ENCODE measurements at regions not wholly inside any gene's neighbourhood (a gene's known extent, or its start where the extent isn't known, plus 50 kb on each side); places are given as distances from the start of the nearest gene placed in this dataset.
"Not testable (repeated sequence)": the region's sequence is repeated elsewhere in the genome, so short reads cannot be mapped to it uniquely, and the experiment has no call there.

- H4K20me1 ChIP-seq (ENCODE audit: control insufficient read depth, insufficient read depth, low read depth, low read length) = no peaks in the 10 kb centered on the region
- no peak overlapping the region for H3K4me2 ChIP-seq (ENCODE audit: low read length)
- H3F3A ChIP-seq (ENCODE audit: control insufficient read depth, insufficient read depth) = peaks cover 13% of the 10 kb centered on the region
- H3K9me2 ChIP-seq (replicated peaks; ENCODE audit: control insufficient read depth, low read length) = no peaks in the 10 kb centered on the region
- H3K4me1 ChIP-seq (ENCODE audit: control insufficient read depth, low read length) = peaks cover 81% of the 10 kb centered on the region
- no peaks in the 10 kb centered on the region for H3K27me3 ChIP-seq (ENCODE audit: control insufficient read depth, low read length)
- H3K36me3 ChIP-seq (ENCODE audit: control insufficient read depth, low read length) = no peaks in the 10 kb centered on the region
- no peak overlapping the region for H3K4me3 ChIP-seq (ENCODE audit: low read length)
- H3K27ac ChIP-seq (ENCODE audit: low read depth, low read length) = no peak overlapping the region
- TF ChIP-seq EZH2phosphoT487 (IDR thresholded peaks at IDR 0.05; ENCODE audit: borderline replicate concordance, low read length) (no peak), CTCF (IDR thresholded peaks at IDR 0.05; ENCODE audit: low read depth, low read length, poor library complexity, severe bottlenecking) (no peak)
- H3K9me3 ChIP-seq (ENCODE audit: control insufficient read depth, insufficient read depth, low read length) = no peaks in the 10 kb centered on the region
- 0 out of 2 replicates have a peak, but pooled peaks cover 2% of the 10 kb centered on the region for H3K79me2 ChIP-seq (ENCODE audit: control insufficient read depth, low read length)
Measured at GRCh38 chr5:50550993-50551392, 109.9 kb upstream of the EMB start.

GRCh38 chr5:50553560-50553984 lies 112.5 kb upstream of the EMB start:
- no peaks in the 10 kb centered on the region for H3K9me3 ChIP-seq (ENCODE audit: control insufficient read depth, insufficient read depth, low read length)
- H3K9me2 ChIP-seq (replicated peaks; ENCODE audit: control insufficient read depth, low read length) = no peaks in the 10 kb centered on the region
- peak overlapping the region; percentile 72 for H3K4me3 ChIP-seq (ENCODE audit: low read length)
- H3K27me3 ChIP-seq (ENCODE audit: control insufficient read depth, low read length) = no peaks in the 10 kb centered on the region
- peak overlapping the region; percentile 91 for H3K4me2 ChIP-seq (ENCODE audit: low read length)
- no peak for TF ChIP-seq CTCF (IDR thresholded peaks at IDR 0.05; ENCODE audit: low read depth, low read length, poor library complexity, severe bottlenecking)
- no peak for TF ChIP-seq EZH2phosphoT487 (IDR thresholded peaks at IDR 0.05; ENCODE audit: borderline replicate concordance, low read length)
- peaks cover 89% of the 10 kb centered on the region for H3K4me1 ChIP-seq (ENCODE audit: control insufficient read depth, low read length)
- H3K79me2 ChIP-seq (ENCODE audit: control insufficient read depth, low read length) = 0 out of 2 replicates have a peak, but pooled peaks cover 2% of the 10 kb centered on the region
- H3K27ac ChIP-seq (ENCODE audit: low read depth, low read length) = peak overlapping the region; percentile 81
- no peaks in the 10 kb centered on the region for H4K20me1 ChIP-seq (ENCODE audit: control insufficient read depth, insufficient read depth, low read depth, low read length)
- H3F3A ChIP-seq (ENCODE audit: control insufficient read depth, insufficient read depth) = peaks cover 3% of the 10 kb centered on the region; the same call in 1 of the 2 replicates
- H3K36me3 ChIP-seq (ENCODE audit: control insufficient read depth, low read length) = no peaks in the 10 kb centered on the region

GRCh38 chr5:50558640-50559039 lies 107.8 kb upstream of the PARP8 start:
- H3K27ac ChIP-seq (ENCODE audit: low read depth, low read length); H3K36me3 ChIP-seq (ENCODE audit: control insufficient read depth, low read length): not testable (repeated sequence)

GRCh38 chr5:50559955-50560354 lies 106.5 kb upstream of the PARP8 start:
- Histone ChIP-seq H3K9me3 (ENCODE audit: control insufficient read depth, insufficient read depth, low read length) (no peaks in the 10 kb centered on the region), H3K4me1 (ENCODE audit: control insufficient read depth, low read length) (peaks cover 70% of the 10 kb centered on the region), H3F3A (ENCODE audit: control insufficient read depth, insufficient read depth) (no peaks in the 10 kb centered on the region), H3K27me3 (ENCODE audit: control insufficient read depth, low read length) (no peaks in the 10 kb centered on the region), H4K20me1 (ENCODE audit: control insufficient read depth, insufficient read depth, low read depth, low read length) (no peaks in the 10 kb centered on the region), H3K9me2 (replicated peaks; ENCODE audit: control insufficient read depth, low read length) (no peaks in the 10 kb centered on the region), H3K79me2 (ENCODE audit: control insufficient read depth, low read length) (no peaks in the 10 kb centered on the region), H3K36me3 (ENCODE audit: control insufficient read depth, low read length) (no peaks in the 10 kb centered on the region), H3K27ac (ENCODE audit: low read depth, low read length) (peak overlapping the region; percentile 52), H3K4me3 (ENCODE audit: low read length) (peak overlapping the region; percentile 35), H3K4me2 (ENCODE audit: low read length) (peak overlapping the region; percentile 53)
- TF ChIP-seq CTCF (IDR thresholded peaks at IDR 0.05; ENCODE audit: low read depth, low read length, poor library complexity, severe bottlenecking) (no peak), EZH2phosphoT487 (IDR thresholded peaks at IDR 0.05; ENCODE audit: borderline replicate concordance, low read length) (no peak)

More at GRCh38 chr5:50558640-50559039, 107.8 kb upstream of the PARP8 start:
- H3K9me3 ChIP-seq (ENCODE audit: control insufficient read depth, insufficient read depth, low read length); H3K27me3 ChIP-seq (ENCODE audit: control insufficient read depth, low read length); H3K79me2 ChIP-seq (ENCODE audit: control insufficient read depth, low read length); H3K4me2 ChIP-seq (ENCODE audit: low read length); H3K9me2 ChIP-seq (replicated peaks; ENCODE audit: control insufficient read depth, low read length); H4K20me1 ChIP-seq (ENCODE audit: control insufficient read depth, insufficient read depth, low read depth, low read length); H3K4me3 ChIP-seq (ENCODE audit: low read length); H3F3A ChIP-seq (ENCODE audit: control insufficient read depth, insufficient read depth): not testable (repeated sequence)
- H3K4me1 ChIP-seq (ENCODE audit: control insufficient read depth, low read length) = peaks cover 74% of the 10 kb centered on the region

All from DOHH2 (cell line).